Activated CD4-positive, alpha-beta T cell treated with anti-CD3 and anti-CD28 coated beads for 24 hours (primary cell): ENCODE measurements at regions not wholly inside any gene's neighbourhood (a gene's known extent, or its start where the extent isn't known, plus 50 kb on each side); places are given as distances from the start of the nearest gene placed in this dataset.

Experiments used
- DNase-seq, 2 donors: peaks; one replicate each; pipeline ENCODE4 v3.0.0-alpha.2; 2020; ENCODE audit warnings: low read depth in 2 of 2

- no peak for DNase-seq
Measured at GRCh38 chr10:131669838-131670237, 231.0 kb upstream of the PPP2R2D start.

- no peak for DNase-seq
Measured at GRCh38 chr10:131670341-131670740, 230.5 kb upstream of the PPP2R2D start.

GRCh38 chr10:131673396-131673795 is 227.4 kb upstream of the PPP2R2D start:
- no peak for DNase-seq

- DNase-seq = no peak
Measured at GRCh38 chr10:131674130-131674529, 226.7 kb upstream of the PPP2R2D start.

- no peak for DNase-seq
Measured at GRCh38 chr10:131675104-131675503, 225.7 kb upstream of the PPP2R2D start.

GRCh38 chr10:131676046-131676799 is 224.6 kb upstream of the PPP2R2D start:
- DNase-seq = no peak

GRCh38 chr10:131676800-131677421 is 223.9 kb upstream of the PPP2R2D start:
- no peak for DNase-seq

GRCh38 chr10:131677671-131678070 is 223.1 kb upstream of the PPP2R2D start:
- DNase-seq = no peak

GRCh38 chr10:131678171-131678570 is 222.6 kb upstream of the PPP2R2D start:
- DNase-seq = no peak

GRCh38 chr10:131678613-131679012 is 222.2 kb upstream of the PPP2R2D start:
- DNase-seq = no peak

GRCh38 chr10:131679926-131680325 is 220.9 kb upstream of the PPP2R2D start:
- DNase-seq = no peak

- no peak for DNase-seq
Measured at GRCh38 chr10:131681122-131681521, 219.7 kb upstream of the PPP2R2D start.

- DNase-seq = no peak
Measured at GRCh38 chr10:131681656-131682055, 219.2 kb upstream of the PPP2R2D start.

GRCh38 chr10:131682271-131682962 is 218.4 kb upstream of the PPP2R2D start:
- DNase-seq = no peak

- no peak for DNase-seq
Measured at GRCh38 chr10:131683281-131683861, 217.4 kb upstream of the PPP2R2D start.

GRCh38 chr10:131683941-131684340 is 216.9 kb upstream of the PPP2R2D start:
- DNase-seq = no peak

GRCh38 chr10:131685007-131685406 is 215.8 kb upstream of the PPP2R2D start:
- DNase-seq = no peak

GRCh38 chr10:131685576-131685975 is 215.2 kb upstream of the PPP2R2D start:
- DNase-seq = no peak

GRCh38 chr10:131686781-131687420 is 213.9 kb upstream of the PPP2R2D start:
- DNase-seq = no peak

GRCh38 chr10:131688304-131688703 is 212.5 kb upstream of the PPP2R2D start:
- no peak for DNase-seq

GRCh38 chr10:131689016-131689415 is 211.8 kb upstream of the PPP2R2D start:
- no peak for DNase-seq

- DNase-seq = no peak
Measured at GRCh38 chr10:131689486-131689885, 211.3 kb upstream of the PPP2R2D start.
